B cell (primary cell): ENCODE measurements at regions not wholly inside any gene's neighbourhood (a gene's known extent, or its start where the extent isn't known, plus 50 kb on each side); places are given as distances from the start of the nearest gene placed in this dataset.

ENCODE experiments used
- ATAC-seq: fragments of 200-7000 bp; cut with Tn5 transposase; one replicate; pipeline ENCODE4 v1.10.0; 2021; ENCODE audit warnings: low read depth, mild to moderate bottlenecking, moderate number of reproducible peaks, moderate library complexity
- CTCF ChIA-PET: fragments of 350-600 bp; sonication (Branson Sonifier 250); formaldehyde crosslinking; loops from one replicate; lab custom pipeline; 2021; ENCODE audit warnings: antibody characterized with exemption, inconsistent platforms; lab: Charles Lee
- POLR2A ChIA-PET: fragments of 350-600 bp; sonication (Branson Sonifier 250); formaldehyde crosslinking; loops from one replicate; lab custom pipeline; 2021; ENCODE audit warnings: antibody characterized with exemption; lab: Charles Lee
- DNase-seq: peaks from one replicate; pipeline ENCODE4 v3.0.0; 2013
- H2AFZ ChIP-seq: 2 replicates; pipeline ENCODE4 v1.6.1; 2012; ENCODE audit warnings: mild to moderate bottlenecking, low read depth, low read length; ENCODE audit not compliant: insufficient read depth, poor library complexity, severe bottlenecking
- H3K27ac ChIP-seq, 2 donors: 1 replicate in 1 of 2; 2 replicates in 1 of 2; pipeline ENCODE4 v1.5.1; 2012 to 2013; ENCODE audit warnings: low read length in 2 of 2, mild to moderate bottlenecking in 2 of 2, moderate library complexity in 1 of 2
- H3K27me3 ChIP-seq, 4 experiments: fragments of 200-600 bp in 1 of 4; sonication (generic) in 1 of 4; replicated peaks in 1 of 4; 1 replicate in 2 of 4; 2 replicates in 2 of 4; pipeline versions ENCODE4 v1.6.1 to v1.7.0; 2013 to 2016; ENCODE audit warnings: low read length in 3 of 4, mild to moderate bottlenecking in 2 of 4, mixed read lengths in 1 of 4, moderate library complexity in 1 of 4; ENCODE audit not compliant: insufficient read depth in 4 of 4, control insufficient read depth in 3 of 4; ENCODE audit errors: control extremely low read depth in 1 of 4
- H3K36me3 ChIP-seq, 2 experiments: replicated peaks in 1 of 2; 1 replicate in 1 of 2; 2 replicates in 1 of 2; pipeline versions ENCODE4 v1.6.1 to v1.7.1; 2013; ENCODE audit warnings: low read length in 1 of 2; ENCODE audit not compliant: insufficient read depth in 2 of 2, control insufficient read depth in 1 of 2; ENCODE audit errors: control extremely low read depth in 1 of 2, extremely low read depth in 1 of 2
- H3K4me1 ChIP-seq, 2 donors: fragments of 200-600 bp in 1 of 2; sonication (generic) in 1 of 2; 1 replicate in 1 of 2; 2 replicates in 1 of 2; pipeline versions ENCODE4 v1.5.1 to v1.6.1; 2013 to 2017; ENCODE audit warnings: low read length in 2 of 2; ENCODE audit not compliant: control insufficient read depth in 2 of 2, insufficient read depth in 2 of 2
- H3K4me2 ChIP-seq: replicated peaks from 2 replicates; pipeline ENCODE3; 2012; ENCODE audit warnings: mild to moderate bottlenecking, low read depth, low read length; ENCODE audit not compliant: poor library complexity, severe bottlenecking
- H3K4me3 ChIP-seq, 5 experiments: fragments of 200-600 bp in 1 of 5; sonication (generic) in 1 of 5; 1 replicate in 3 of 5; 2 replicates in 2 of 5; pipeline versions ENCODE4 v1.5.1 to v1.7.0; 2011 to 2016; ENCODE audit warnings: low read length in 4 of 5, mild to moderate bottlenecking in 4 of 5, low read depth in 2 of 5, control low read depth in 1 of 5, moderate library complexity in 1 of 5; ENCODE audit not compliant: insufficient read depth in 1 of 5; ENCODE audit errors: control extremely low read depth in 1 of 5, extremely low read depth in 1 of 5
- H3K79me2 ChIP-seq: fragments of 200-600 bp; sonication (generic); one replicate; pipeline ENCODE4 v1.6.0; 2016; ENCODE audit warnings: low read length; ENCODE audit not compliant: control insufficient read depth, insufficient read depth
- H3K9ac ChIP-seq: fragments of 200-600 bp; sonication (generic); 2 replicates; pipeline ENCODE4 v1.6.1; 2017; ENCODE audit warnings: mild to moderate bottlenecking, low read length, moderate library complexity
- H3K9me3 ChIP-seq, 3 donors: one replicate each; pipeline versions ENCODE4 v1.6.1 to v1.7.1; 2013; ENCODE audit warnings: low read length in 2 of 3; ENCODE audit not compliant: control insufficient read depth in 2 of 3, insufficient read depth in 1 of 3; ENCODE audit errors: control extremely low read depth in 1 of 3
- H4K20me1 ChIP-seq: 2 replicates; pipeline ENCODE4 v1.6.0; 2012; ENCODE audit warnings: mild to moderate bottlenecking, low read length; ENCODE audit not compliant: insufficient read depth, control insufficient read depth, poor library complexity, severe bottlenecking
- H3K27ac Mint-ChIP-seq: one replicate; pipeline ENCODE4 v1.8.0; 2021; ENCODE audit warnings: mixed read lengths
- H3K27me3 Mint-ChIP-seq: one replicate; pipeline ENCODE4 v1.8.0; 2021; ENCODE audit warnings: mixed read lengths
- H3K4me1 Mint-ChIP-seq: one replicate; pipeline ENCODE4 v1.8.0; 2021; ENCODE audit warnings: mixed read lengths
- H3K4me3 Mint-ChIP-seq: one replicate; pipeline ENCODE4 v1.8.0; 2021; ENCODE audit warnings: mixed read lengths
- H3K9me3 Mint-ChIP-seq: one replicate; pipeline ENCODE4 v1.8.0; 2022; ENCODE audit warnings: mixed read lengths; ENCODE audit not compliant: insufficient read depth
- EZH2 ChIP-seq: IDR thresholded peaks from 2 replicates; pipeline ENCODE4 v1.6.1; 2012; ENCODE audit warnings: borderline replicate concordance, low read depth, mild to moderate bottlenecking, moderate library complexity, low read length; ENCODE audit not compliant: insufficient read depth, poor library complexity, severe bottlenecking
- WGBS: methylation state at CpG from one replicate; pipeline ENCODE4 v1.1.5; 2013; ENCODE audit warnings: missing lambda C conversion rate; ENCODE audit not compliant: insufficient coverage; 5-methylcytosine and 5-hydroxymethylcytosine counted together
- intact Hi-C: fragments of 100-400 bp; cut with micrococcal nuclease; formaldehyde crosslinking; loops from one replicate; pipeline ENCODE4 v1.10.0; 2022
- TF ChIP-seq, protein P1 (sequence below): fragments of 200-600 bp; IDR thresholded peaks from one replicate; pipeline ENCODE4 v1.8.0; 2022; ENCODE audit warnings: antibody characterized with exemption, mild to moderate bottlenecking

DNA sequence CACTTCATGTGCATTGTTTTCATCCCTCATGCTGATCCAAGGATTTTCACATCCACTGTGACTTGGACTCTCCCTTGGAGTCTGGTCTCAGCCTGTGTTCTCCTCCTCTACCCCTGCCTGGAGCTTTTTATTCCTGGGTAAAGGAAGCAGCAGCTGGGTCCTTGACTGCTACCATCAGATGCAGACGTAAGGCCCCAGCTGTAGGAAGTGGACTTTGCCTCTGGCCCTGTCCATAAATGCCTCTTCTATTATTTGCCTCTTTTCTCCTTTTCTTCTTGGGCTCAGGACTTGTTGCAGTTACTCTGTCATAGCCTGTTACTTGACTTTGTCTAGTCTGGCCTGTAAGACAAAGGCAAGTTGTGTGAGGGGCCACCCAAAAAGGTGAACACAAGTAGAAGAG, 303.8 kb downstream of the NXPE2 start:
- no peaks in the 10 kb centered on the region for H3K36me3 ChIP-seq
- no peak overlapping the region for H3K4me3 ChIP-seq
- ChIA-PET POLR2A (no interaction called here), CTCF (no interaction called here)
- Mint-ChIP-seq H3K4me1 (no peaks in the 10 kb centered on the region), H3K27me3 (no peaks in the 10 kb centered on the region), H3K9me3 (peaks cover 3% of the 10 kb centered on the region), H3K4me3 (no peak overlapping the region), H3K27ac (no peak overlapping the region)
- no peak overlapping the region for H3K4me2 ChIP-seq
- intact Hi-C loops = no loop called here
- no peaks in the 10 kb centered on the region for H4K20me1 ChIP-seq
- DNase-seq (no peak), ATAC-seq (no peak)
- no peak for TF ChIP-seq EZH2
- TF ChIP-seq, protein P1, sequence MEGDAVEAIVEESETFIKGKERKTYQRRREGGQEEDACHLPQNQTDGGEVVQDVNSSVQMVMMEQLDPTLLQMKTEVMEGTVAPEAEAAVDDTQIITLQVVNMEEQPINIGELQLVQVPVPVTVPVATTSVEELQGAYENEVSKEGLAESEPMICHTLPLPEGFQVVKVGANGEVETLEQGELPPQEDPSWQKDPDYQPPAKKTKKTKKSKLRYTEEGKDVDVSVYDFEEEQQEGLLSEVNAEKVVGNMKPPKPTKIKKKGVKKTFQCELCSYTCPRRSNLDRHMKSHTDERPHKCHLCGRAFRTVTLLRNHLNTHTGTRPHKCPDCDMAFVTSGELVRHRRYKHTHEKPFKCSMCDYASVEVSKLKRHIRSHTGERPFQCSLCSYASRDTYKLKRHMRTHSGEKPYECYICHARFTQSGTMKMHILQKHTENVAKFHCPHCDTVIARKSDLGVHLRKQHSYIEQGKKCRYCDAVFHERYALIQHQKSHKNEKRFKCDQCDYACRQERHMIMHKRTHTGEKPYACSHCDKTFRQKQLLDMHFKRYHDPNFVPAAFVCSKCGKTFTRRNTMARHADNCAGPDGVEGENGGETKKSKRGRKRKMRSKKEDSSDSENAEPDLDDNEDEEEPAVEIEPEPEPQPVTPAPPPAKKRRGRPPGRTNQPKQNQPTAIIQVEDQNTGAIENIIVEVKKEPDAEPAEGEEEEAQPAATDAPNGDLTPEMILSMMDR = no peak
- H3K9ac ChIP-seq = no peak overlapping the region
- H3K27me3 ChIP-seq = no peaks in the 10 kb centered on the region
- no peaks in the 10 kb centered on the region for H3K79me2 ChIP-seq
- H2AFZ ChIP-seq = no peak overlapping the region
- H3K4me1 ChIP-seq = no peaks in the 10 kb centered on the region
- no peaks in the 10 kb centered on the region for H3K9me3 ChIP-seq
- H3K27ac ChIP-seq = no peak overlapping the region
- 75% methylated on average over 1 of the region's 1 CpG for WGBS

DNA sequence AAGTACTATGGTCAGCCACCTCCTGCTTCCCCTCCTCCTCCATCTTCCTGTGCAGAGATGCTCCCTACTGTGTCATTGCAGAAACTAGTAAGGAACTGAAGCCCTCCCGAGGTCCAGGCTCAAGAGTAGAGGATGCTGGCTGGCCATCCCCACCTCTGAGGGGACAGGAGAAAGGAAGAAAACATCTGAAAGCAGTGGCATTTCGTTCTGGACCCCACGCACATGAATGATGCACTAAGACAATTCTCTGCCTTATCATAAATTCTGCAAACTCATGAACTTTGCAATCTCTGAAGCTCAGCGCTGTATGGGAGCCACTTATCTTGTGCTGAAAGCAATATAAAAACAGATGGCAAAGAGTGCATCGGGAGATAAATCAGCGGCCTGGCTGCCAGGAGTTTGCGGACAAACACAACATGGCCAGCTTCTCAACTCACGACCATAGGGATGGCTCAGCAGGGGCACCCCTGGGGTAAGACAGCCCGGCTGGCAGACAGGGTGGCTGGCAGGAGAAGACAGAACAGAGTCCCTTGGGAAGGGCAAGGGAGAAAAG, 306.4 kb downstream of the NXPE2 start:
- intact Hi-C loops = no loop called here
- Histone ChIP-seq H4K20me1 (no peaks in the 10 kb centered on the region), H3K9ac (no peak overlapping the region), H3K9me3 (no peaks in the 10 kb centered on the region), H3K27ac (no peak overlapping the region), H3K4me1 (no peaks in the 10 kb centered on the region), H3K4me2 (no peak overlapping the region), H3K27me3 (no peaks in the 10 kb centered on the region), H3K79me2 (no peaks in the 10 kb centered on the region), H3K36me3 (no peaks in the 10 kb centered on the region), H2AFZ (no peak overlapping the region), H3K4me3 (no peak overlapping the region)
- 81% methylated on average over 8 of the region's 9 CpGs for WGBS
- ChIA-PET CTCF (no interaction called here), POLR2A (no interaction called here)
- TF ChIP-seq, protein P1 = no peak
- TF ChIP-seq EZH2 = no peak
- H3K4me3 Mint-ChIP-seq = no peak overlapping the region
- H3K27me3 Mint-ChIP-seq = no peaks in the 10 kb centered on the region
- no peaks in the 10 kb centered on the region for H3K9me3 Mint-ChIP-seq
- no peak for ATAC-seq
- DNase-seq = no peak
- H3K27ac Mint-ChIP-seq = no peak overlapping the region
- no peaks in the 10 kb centered on the region for H3K4me1 Mint-ChIP-seq
